AG09309 (cell line): ENCODE measurements at regions not wholly inside any gene's neighbourhood (a gene's known extent, or its start where the extent isn't known, plus 50 kb on each side); places are given as distances from the start of the nearest gene placed in this dataset.

Experiments
- DNase-seq: peaks from one replicate; pipeline ENCODE4 v3.0.0-alpha.2; 2010; ENCODE audit warnings: low read depth
- H3K4me3 ChIP-seq: 2 replicates; pipeline ENCODE4 v1.5.1; 2011; ENCODE audit warnings: mild to moderate bottlenecking, low read depth, low read length, moderate library complexity; ENCODE audit not compliant: control insufficient read depth
- CTCF ChIP-seq: IDR thresholded peaks from 2 replicates; pipeline ENCODE4 v1.5.1; 2011; ENCODE audit warnings: mild to moderate bottlenecking, low read depth, low read length, inconsistent platforms; ENCODE audit not compliant: insufficient read depth, control insufficient read depth; ENCODE audit errors: missing control alignments

- no peak for TF ChIP-seq CTCF
- no peak for DNase-seq
- no peak overlapping the region for H3K4me3 ChIP-seq
Measured at GRCh38 chr1:34686531-34686930, 68.3 kb upstream of the GJB5 start.

GRCh38 chr1:34688006-34688741 lies 66.7 kb upstream of the GJB5 start:
- no peak for DNase-seq
- H3K4me3 ChIP-seq: no peak overlapping the region
- TF ChIP-seq CTCF: no peak

- TF ChIP-seq CTCF: no peak
- no peak overlapping the region for H3K4me3 ChIP-seq
- no peak for DNase-seq
Measured at GRCh38 chr1:34690269-34690668, 64.6 kb upstream of the GJB5 start.

GRCh38 chr1:34693081-34693480 lies 61.8 kb upstream of the GJB5 start:
- no peak for DNase-seq
- no peak overlapping the region for H3K4me3 ChIP-seq
- TF ChIP-seq CTCF: no peak

GRCh38 chr1:34694383-34694782 lies 60.5 kb upstream of the GJB5 start:
- no peak for DNase-seq
- H3K4me3 ChIP-seq: no peak overlapping the region
- TF ChIP-seq CTCF: no peak

GRCh38 chr1:34695580-34695979 lies 59.3 kb upstream of the GJB5 start:
- DNase-seq: no peak
- TF ChIP-seq CTCF: no peak
- H3K4me3 ChIP-seq: no peak overlapping the region
